GM12875 (cell line): ENCODE measurements at regions not wholly inside any gene's neighbourhood (a gene's known extent, or its start where the extent isn't known, plus 50 kb on each side); places are given as distances from the start of the nearest gene placed in this dataset.

Experiments
- H3K4me3 ChIP-seq: one replicate; pipeline ENCODE4 v1.5.1; 2011; ENCODE audit warnings: low read depth, low read length, control low read depth
- CTCF ChIP-seq: IDR thresholded peaks from 2 replicates; pipeline ENCODE4 v1.5.1; 2011; ENCODE audit warnings: low read depth, mild to moderate bottlenecking, control low read depth, inconsistent platforms, low read length, moderate library complexity, borderline replicate concordance; ENCODE audit not compliant: insufficient read depth

DNA sequence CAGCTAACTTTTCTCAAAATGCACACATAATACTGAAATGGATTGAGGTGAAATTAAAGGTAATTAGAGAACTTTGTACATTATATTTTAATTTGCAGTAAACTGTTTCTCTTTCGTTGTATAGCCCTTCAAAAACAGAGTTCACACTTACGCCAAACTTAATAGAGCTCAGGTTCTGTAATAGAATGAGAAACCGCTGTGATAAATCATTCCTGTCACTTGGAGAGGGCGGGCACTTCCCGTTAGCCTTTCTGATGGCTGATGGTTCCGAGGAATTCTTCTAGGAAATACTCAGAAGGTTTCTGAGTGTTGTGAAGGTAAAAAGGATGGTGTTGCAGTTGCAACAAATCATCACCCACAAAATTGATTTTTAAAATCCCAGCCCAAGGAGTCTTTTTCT is 155.8 kb upstream of the ALKAL2 start:
- no peak for TF ChIP-seq CTCF
- H3K4me3 ChIP-seq: no peak overlapping the region

GRCh38 chr2:443216-443615 is 155.3 kb upstream of the ALKAL2 start:
- H3K4me3 ChIP-seq: no peak overlapping the region
- TF ChIP-seq CTCF: no peak

DNA sequence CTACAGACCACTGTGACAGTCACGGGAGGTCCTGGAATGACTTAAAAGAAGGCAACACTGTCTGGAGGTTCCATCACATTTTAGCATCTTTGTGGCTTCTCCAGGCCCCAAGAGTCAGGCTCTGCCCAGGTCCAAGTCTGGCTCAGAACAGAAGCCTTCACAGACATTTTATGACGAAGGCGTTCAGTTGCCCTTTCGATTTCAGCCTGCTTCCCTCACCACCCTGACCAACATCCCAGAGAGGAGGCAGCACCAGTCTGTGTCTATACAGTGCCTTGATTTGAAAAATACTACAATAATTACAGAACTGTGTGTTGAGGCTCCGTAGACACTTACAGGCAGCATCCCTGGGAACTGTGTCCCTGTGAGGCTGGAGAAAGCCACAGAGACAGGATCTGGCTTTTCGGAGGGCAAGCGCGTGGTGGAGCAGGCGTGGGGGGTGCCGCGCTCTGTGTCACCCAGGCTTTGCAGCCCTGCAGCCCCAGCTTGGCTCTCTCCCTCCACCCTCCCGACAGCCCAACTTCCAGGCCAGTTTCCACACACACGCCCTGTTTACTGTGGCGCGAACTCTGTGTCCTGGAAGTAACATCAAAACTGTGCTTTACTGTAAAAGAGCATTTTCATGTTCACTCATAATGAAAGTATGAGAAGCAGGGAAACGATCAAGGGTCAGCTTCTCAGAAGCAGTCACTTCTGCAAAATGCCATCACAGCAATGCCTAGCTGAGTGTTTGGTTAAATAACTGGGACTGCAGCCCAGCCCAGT is 153.5 kb upstream of the ALKAL2 start:
- no peak for TF ChIP-seq CTCF
- H3K4me3 ChIP-seq: no peak overlapping the region

GRCh38 chr2:440403-440740 is 152.5 kb upstream of the ALKAL2 start:
- TF ChIP-seq CTCF: no peak
- H3K4me3 ChIP-seq: no peak overlapping the region

GRCh38 chr2:439556-440402 is 151.9 kb upstream of the ALKAL2 start:
- TF ChIP-seq CTCF: no peak
- H3K4me3 ChIP-seq: no peak overlapping the region

DNA sequence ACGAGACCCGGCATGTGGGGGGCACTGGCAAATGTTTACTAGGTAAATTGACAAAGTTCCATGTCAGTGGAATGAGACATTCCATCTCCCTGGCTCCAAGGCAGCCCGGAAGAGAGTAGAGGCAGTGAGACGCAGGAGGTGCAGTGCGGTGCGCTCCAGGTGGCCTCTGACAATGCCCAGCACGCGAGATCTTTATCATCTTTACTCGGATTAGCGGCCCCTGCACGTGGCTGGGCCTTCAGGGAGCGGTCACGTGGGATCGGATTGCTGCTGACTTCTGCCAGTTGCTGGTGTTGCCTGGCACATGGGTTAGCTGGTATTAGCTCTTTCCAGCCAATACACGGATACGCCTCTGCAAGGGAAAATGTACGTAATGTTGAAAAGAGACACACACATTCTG is 151.2 kb upstream of the ALKAL2 start:
- no peak overlapping the region for H3K4me3 ChIP-seq
- no peak for TF ChIP-seq CTCF
